Pancreas (tissue), 10 donors: ENCODE measurements at regions not wholly inside any gene's neighbourhood (a gene's known extent, or its start where the extent isn't known, plus 50 kb on each side); places are given as distances from the start of the nearest gene placed in this dataset.

Experiments
- ATAC-seq, 4 donors: fragments of 200-7000 bp; cut with Tn5 transposase; one replicate each; pipeline versions ENCODE4 v1.8.0 to v1.9.1; 2020; ENCODE audit warnings: mild to moderate bottlenecking in 4 of 4, moderate library complexity in 4 of 4
- DNase-seq, 6 donors: peaks; one replicate each; pipeline ENCODE4 v3.0.0-alpha.2; 2020
- FAIRE-seq: peaks from 2 replicates; lab custom pipeline; 2012; peaks lifted over from hg19 to GRCh38; lab: Jason Lieb, UNC
- H3K27ac ChIP-seq, 4 donors: fragments of 200-600 bp; sonication (generic); 1 replicate in 3 of 4; 2 replicates in 1 of 4; pipeline versions ENCODE4 v1.5.0 to v1.8.0; 2020
- H3K27me3 ChIP-seq, 4 donors: fragments of 200-600 bp; one replicate each; pipeline ENCODE4 v1.8.0; 2021
- H3K36me3 ChIP-seq, 3 donors: fragments of 200-600 bp; sonication (generic) in 1 of 3; one replicate each; pipeline versions ENCODE4 v1.5.0 to v1.8.0; 2020 to 2021
- H3K4me1 ChIP-seq, 3 donors: fragments of 200-600 bp; one replicate each; pipeline ENCODE4 v1.8.0; 2021
- H3K4me3 ChIP-seq, 4 donors: fragments of 200-600 bp; sonication (generic) in 2 of 4; one replicate each; pipeline versions ENCODE4 v1.5.0 to v1.8.0; 2020 to 2021
- H3K9me3 ChIP-seq, 4 donors: fragments of 200-600 bp; one replicate each; pipeline ENCODE4 v1.8.0; 2021
- CTCF ChIP-seq, 4 donors: fragments of 200-600 bp; sonication (generic) in 3 of 4; IDR thresholded peaks; one replicate each; pipeline versions ENCODE4 v1.5.0 to v1.8.0; 2021; ENCODE audit warnings: antibody characterized with exemption in 4 of 4
- WGBS, 2 donors: extraction: QIAGEN DNeasy Blood & Tissue Kit; methylation state at CpG; one replicate each; pipeline ENCODE4 v1.1.7; 2013; 5-methylcytosine and 5-hydroxymethylcytosine counted together
- intact Hi-C, 3 donors: fragments of 100-400 bp; cut with DNase I; formaldehyde crosslinking; loops; one replicate each; pipeline versions ENCODE4 v1.11.1 to v1.14.2; 2022
- donor health status: healthy with polysubstance abuse.
- donor health status: DM: no; HTN: no; CAD: no; lungs with moderate emphysema.
- donor health status: DM: no; HTN: no; CAD: no.
- donor health status: control.
- donor health status: control.
- donor health status: Bipolar disorder and iron deficiency.
- donor health status: DM: yes; HTN: yes; CAD: no.
- donor health status: DM: no; HTN: no; CAD: no.
- donor health status: DM: no; HTN: no; CAD: no.
- donor health status: DM: yes; HTN: yes; CAD: no.

GRCh38 chr3:25165306-25165705, 262.8 kb upstream of the RARB start:
- H3K36me3 ChIP-seq, result no peaks in the 10 kb centered on the region
- no peak overlapping the region for H3K27ac ChIP-seq
- FAIRE-seq, result no peak
- no peaks in the 10 kb centered on the region for H3K4me1 ChIP-seq
- intact Hi-C loops, result no loop called here
- H3K27me3 ChIP-seq, result no peaks in the 10 kb centered on the region
- no peak overlapping the region for H3K4me3 ChIP-seq
- no peaks in the 10 kb centered on the region for H3K9me3 ChIP-seq
- no peak for DNase-seq
- TF ChIP-seq CTCF (IDR thresholded peaks at IDR 0.05), result no peak
- no peak for ATAC-seq
- WGBS, 2 donors, result 61 to 73% methylated on average over 3 of the region's 3 CpGs

- 54 to 74% methylated on average over 3 of the region's 3 CpGs for WGBS, 2 donors
- H3K9me3 ChIP-seq, result no peaks in the 10 kb centered on the region
- no peaks in the 10 kb centered on the region for H3K27me3 ChIP-seq
- no peak overlapping the region for H3K27ac ChIP-seq
- ATAC-seq (no peak), DNase-seq (no peak), FAIRE-seq (no peak)
- no peaks in the 10 kb centered on the region for H3K4me1 ChIP-seq
- no peaks in the 10 kb centered on the region for H3K36me3 ChIP-seq
- H3K4me3 ChIP-seq, result no peak overlapping the region
- TF ChIP-seq CTCF (IDR thresholded peaks at IDR 0.05), result no peak
- intact Hi-C loops, result no loop called here
Measured at GRCh38 chr3:25166016-25166415, 262.0 kb upstream of the RARB start.

- Histone ChIP-seq H3K9me3 (no peaks in the 10 kb centered on the region), H3K27ac (no peak overlapping the region), H3K4me1 (no peaks in the 10 kb centered on the region), H3K4me3 (no peak overlapping the region), H3K36me3 (no peaks in the 10 kb centered on the region), H3K27me3 (no peaks in the 10 kb centered on the region)
- DNase-seq (no peak), FAIRE-seq (no peak), ATAC-seq (no peak)
- intact Hi-C loops, result no loop called here
- 47 to 61% methylated on average over 3 of the region's 3 CpGs for WGBS, 2 donors
- no peak for TF ChIP-seq CTCF (IDR thresholded peaks at IDR 0.05)
Measured at GRCh38 chr3:25169151-25169550, 258.9 kb upstream of the RARB start.

GRCh38 chr3:25170021-25170420, 258.0 kb upstream of the RARB start:
- DNase-seq, result no peak
- H3K4me1 ChIP-seq, result no peaks in the 10 kb centered on the region
- H3K9me3 ChIP-seq, result no peaks in the 10 kb centered on the region
- no peaks in the 10 kb centered on the region for H3K36me3 ChIP-seq
- no peak overlapping the region for H3K27ac ChIP-seq
- FAIRE-seq, result no peak
- intact Hi-C loops, result no loop called here
- H3K4me3 ChIP-seq, result no peak overlapping the region
- WGBS, 2 donors, result 49 to 56% methylated on average over 3 of the region's 3 CpGs
- H3K27me3 ChIP-seq, result no peaks in the 10 kb centered on the region
- ATAC-seq, result no peak
- no peak for TF ChIP-seq CTCF (IDR thresholded peaks at IDR 0.05)

GRCh38 chr3:25171118-25171807, 256.8 kb upstream of the RARB start:
- no peak for TF ChIP-seq CTCF (IDR thresholded peaks at IDR 0.05)
- intact Hi-C loops, result no loop called here
- H3K4me3 ChIP-seq, result no peak overlapping the region
- H3K27ac ChIP-seq, result no peak overlapping the region
- no peaks in the 10 kb centered on the region for H3K9me3 ChIP-seq
- no peaks in the 10 kb centered on the region for H3K36me3 ChIP-seq
- ATAC-seq (no peak), DNase-seq (no peak), FAIRE-seq (no peak)
- WGBS, 2 donors, result 22 to 27% methylated on average over 4 of the region's 4 CpGs
- H3K4me1 ChIP-seq, result no peaks in the 10 kb centered on the region
- no peaks in the 10 kb centered on the region for H3K27me3 ChIP-seq
